SK-N-SH (cell line): ENCODE measurements at regions not wholly inside any gene's neighbourhood (a gene's known extent, or its start where the extent isn't known, plus 50 kb on each side); places are given as distances from the start of the nearest gene placed in this dataset.

Experiments
- CHD2 ChIP-seq: fragments of 150-350 bp; IDR thresholded peaks from 2 replicates; pipeline ENCODE4 v1.6.1; 2018; ENCODE audit warnings: low read length; ENCODE audit not compliant: partially characterized antibody
- EZH2phosphoT487 ChIP-seq: fragments of 200-600 bp; sonication (generic); IDR thresholded peaks from 2 replicates; pipeline ENCODE4 v1.6.1; 2017; ENCODE audit warnings: low read depth, mixed run types, mild to moderate bottlenecking, antibody characterized with exemption, moderate library complexity, borderline replicate concordance
- GATA2 ChIP-seq: sonication (generic); formaldehyde crosslinking; IDR thresholded peaks from 2 replicates; pipeline ENCODE4 v1.5.0; 2020; ENCODE audit warnings: mild to moderate bottlenecking, missing genetic modification reagents
- POLR2AphosphoS5 ChIP-seq: IDR thresholded peaks from 2 replicates; pipeline ENCODE4 v1.6.1; 2012; ENCODE audit warnings: low read depth, low read length
- RXRA ChIP-seq: IDR thresholded peaks from 2 replicates; pipeline ENCODE4 v1.4.0; 2012; ENCODE audit warnings: low read depth, mild to moderate bottlenecking, borderline replicate concordance
- SMC3 ChIP-seq: IDR thresholded peaks from 2 replicates; pipeline ENCODE4 v1.6.1; 2012; ENCODE audit warnings: low read depth, low read length, improper control_type of control experiment
- TF ChIP-seq, protein P1 (sequence below): fragments of 200-600 bp; sonication (generic); IDR thresholded peaks from 2 replicates; pipeline ENCODE4 v1.6.1; 2017; ENCODE audit warnings: antibody characterized with exemption, mild to moderate bottlenecking, moderate library complexity
- TF ChIP-seq, protein P2 (sequence below): IDR thresholded peaks from 2 replicates; pipeline ENCODE4 v1.4.0; 2012; ENCODE audit warnings: low read depth, borderline replicate concordance

DNA sequence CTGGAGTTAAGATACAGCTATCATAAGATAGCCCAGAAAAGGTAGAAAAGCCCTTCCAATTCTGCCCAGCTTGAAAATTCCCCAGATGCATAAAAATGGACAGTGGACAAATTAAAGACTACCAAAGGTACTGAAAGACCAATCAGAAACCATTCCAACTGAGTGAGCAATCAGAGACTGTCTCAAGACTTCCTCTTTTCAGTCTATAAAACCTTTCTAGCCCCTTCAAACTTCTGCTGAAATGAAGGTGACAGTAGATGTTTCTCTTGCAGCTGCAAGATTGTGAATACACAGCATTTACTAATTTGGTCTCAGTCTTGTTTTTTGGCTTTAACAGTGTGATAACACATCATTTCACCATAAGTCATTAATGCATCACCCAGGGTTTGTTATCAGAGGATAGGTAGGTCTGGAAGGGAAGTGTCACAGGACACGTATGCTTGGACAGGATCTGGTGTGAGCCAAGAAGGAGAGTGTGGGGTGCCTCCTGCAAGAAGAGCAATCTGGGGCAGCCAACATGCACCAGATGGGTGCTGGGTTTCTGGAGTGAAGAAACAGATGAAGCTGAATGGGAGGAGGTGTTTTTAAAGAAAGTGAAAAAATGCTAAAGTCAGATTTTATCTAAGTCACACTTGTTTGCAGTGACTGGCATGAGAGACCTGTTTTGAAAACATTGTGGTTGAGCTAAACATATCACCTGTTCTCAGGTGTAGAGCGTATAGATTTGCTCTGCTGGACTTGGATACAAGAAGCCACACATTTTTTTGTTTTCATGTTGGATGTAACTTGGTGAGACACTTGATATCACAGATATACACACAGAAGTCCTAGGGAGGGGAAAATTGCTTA, 75.3 kb upstream of the DDX18 start:
- TF ChIP-seq CHD2, result no peak
- no peak for TF ChIP-seq SMC3
- TF ChIP-seq, protein P1, sequence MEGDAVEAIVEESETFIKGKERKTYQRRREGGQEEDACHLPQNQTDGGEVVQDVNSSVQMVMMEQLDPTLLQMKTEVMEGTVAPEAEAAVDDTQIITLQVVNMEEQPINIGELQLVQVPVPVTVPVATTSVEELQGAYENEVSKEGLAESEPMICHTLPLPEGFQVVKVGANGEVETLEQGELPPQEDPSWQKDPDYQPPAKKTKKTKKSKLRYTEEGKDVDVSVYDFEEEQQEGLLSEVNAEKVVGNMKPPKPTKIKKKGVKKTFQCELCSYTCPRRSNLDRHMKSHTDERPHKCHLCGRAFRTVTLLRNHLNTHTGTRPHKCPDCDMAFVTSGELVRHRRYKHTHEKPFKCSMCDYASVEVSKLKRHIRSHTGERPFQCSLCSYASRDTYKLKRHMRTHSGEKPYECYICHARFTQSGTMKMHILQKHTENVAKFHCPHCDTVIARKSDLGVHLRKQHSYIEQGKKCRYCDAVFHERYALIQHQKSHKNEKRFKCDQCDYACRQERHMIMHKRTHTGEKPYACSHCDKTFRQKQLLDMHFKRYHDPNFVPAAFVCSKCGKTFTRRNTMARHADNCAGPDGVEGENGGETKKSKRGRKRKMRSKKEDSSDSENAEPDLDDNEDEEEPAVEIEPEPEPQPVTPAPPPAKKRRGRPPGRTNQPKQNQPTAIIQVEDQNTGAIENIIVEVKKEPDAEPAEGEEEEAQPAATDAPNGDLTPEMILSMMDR, result no peak
- TF ChIP-seq EZH2phosphoT487, result no peak
- no peak for TF ChIP-seq POLR2AphosphoS5
- TF ChIP-seq GATA2 (CRISPR knock-in tag), result no peak
- TF ChIP-seq RXRA, result no peak
- TF ChIP-seq, protein P2, sequence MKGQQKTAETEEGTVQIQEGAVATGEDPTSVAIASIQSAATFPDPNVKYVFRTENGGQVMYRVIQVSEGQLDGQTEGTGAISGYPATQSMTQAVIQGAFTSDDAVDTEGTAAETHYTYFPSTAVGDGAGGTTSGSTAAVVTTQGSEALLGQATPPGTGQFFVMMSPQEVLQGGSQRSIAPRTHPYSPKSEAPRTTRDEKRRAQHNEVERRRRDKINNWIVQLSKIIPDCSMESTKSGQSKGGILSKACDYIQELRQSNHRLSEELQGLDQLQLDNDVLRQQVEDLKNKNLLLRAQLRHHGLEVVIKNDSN, result no peak
